ENCODE measurements at regions not wholly inside any gene's neighbourhood (a gene's known extent, or its start where the extent isn't known, plus 50 kb on each side); places are given as distances from the start of the nearest gene placed in this dataset.
A peak's percentile ranks its signal among the peaks of the same experiment; 100 is the strongest.

- no peak overlapping the region for H3K23ac ChIP-seq (ENCODE audit: insufficient read length, low read depth, low read length)
- H3K27me3 Mint-ChIP-seq (ENCODE audit: low read depth), result peaks cover 54% of the 10 kb centered on the region
- no peak overlapping the region for H3K14ac ChIP-seq (ENCODE audit: insufficient read depth, low read length)
- H3K27ac Mint-ChIP-seq, result peak overlapping the region in 1 of 3 experiments; percentile 19; a peak in 1 of 7 replicates
- no peak overlapping the region for H4K5ac ChIP-seq (ENCODE audit: insufficient read length, low read depth, low read length)
- H3K9me3 ChIP-seq (ENCODE audit: control insufficient read depth, low read depth, low read length), result no peaks in the 10 kb centered on the region
- H2AFZ ChIP-seq (ENCODE audit: low read length), result no peak overlapping the region
- H3K4ac ChIP-seq (ENCODE audit: low read depth, low read length), result no peak overlapping the region
- no peaks in the 10 kb centered on the region; the same call in 1 of the 2 replicates for H3K27me3 ChIP-seq (ENCODE audit: insufficient read depth, low read length)
- no peak overlapping the region for H3K4me2 ChIP-seq (ENCODE audit: insufficient read depth, insufficient read length, low read length)
- H3K27ac ChIP-seq (ENCODE audit: insufficient read length, low read depth, low read length), result no peak overlapping the region
- no peak overlapping the region for H3K18ac ChIP-seq (ENCODE audit: insufficient read length, low read depth, low read length)
- no peak overlapping the region for H3K9ac ChIP-seq (ENCODE audit: extremely low read depth, insufficient read length, low read length)
- H3K4me1 Mint-ChIP-seq, result peaks cover 18 to 19% of the 10 kb centered on the region in 2 experiments
- no peak overlapping the region for H3K56ac ChIP-seq (ENCODE audit: insufficient read length, low read depth, low read length)
- H2BK20ac ChIP-seq (ENCODE audit: low read depth, low read length, poor library complexity, severe bottlenecking), result no peak overlapping the region
- no peak overlapping the region for H3T11ph ChIP-seq (ENCODE audit: low read length)
- H3K36me3 Mint-ChIP-seq (ENCODE audit: insufficient read depth in 1 of 3, low read depth in 3 of 3), result no peaks in the 10 kb centered on the region; a peak in 1 of 7 replicates
- no peak overlapping the region for H4K8ac ChIP-seq (replicated peaks; ENCODE audit: insufficient read length, low read depth, low read length)
- no peak overlapping the region for H2BK15ac ChIP-seq (ENCODE audit: low read depth, low read length)
- H3K4me1 ChIP-seq (ENCODE audit: insufficient read depth, low read length), result no peaks in the 10 kb centered on the region
- no peak for TF ChIP-seq CTCF (conservative IDR thresholded peaks at IDR 0.05)
- no peak overlapping the region for H4K91ac ChIP-seq (ENCODE audit: insufficient read length, low read depth, low read length)
- H3K23me2 ChIP-seq (ENCODE audit: insufficient read length, low read depth, low read length, poor library complexity, severe bottlenecking), result peaks cover 3% of the 10 kb centered on the region
- H3K79me1 ChIP-seq (ENCODE audit: insufficient read depth, low read depth, low read length, poor library complexity, severe bottlenecking), result no peaks in the 10 kb centered on the region
- DNase-seq, result no peak
- H3K9me3 Mint-ChIP-seq, result peaks cover 4% of the 10 kb centered on the region in 2 experiments; a peak in 4 of 5 replicates
- no peak overlapping the region for H2BK120ac ChIP-seq (ENCODE audit: low read depth, low read length, poor library complexity, severe bottlenecking)
- no peak overlapping the region for H2BK5ac ChIP-seq (ENCODE audit: insufficient read length, low read length)
- no peak overlapping the region for H2BK12ac ChIP-seq (ENCODE audit: insufficient read length, low read depth, low read length)
- no peak overlapping the region for H2AK5ac ChIP-seq (ENCODE audit: insufficient read length, low read length)
- H3K79me2 ChIP-seq (ENCODE audit: insufficient read depth, low read length), result no peaks in the 10 kb centered on the region
- H4K20me1 ChIP-seq (ENCODE audit: control insufficient read depth, insufficient read depth, insufficient read length), result no peaks in the 10 kb centered on the region
- H3K4me3 Mint-ChIP-seq, result no peak overlapping the region
- no CpG with 5 or more reads among the region's 11 CpGs for WGBS (ENCODE audit: extremely low coverage, insufficient read length, low lambda C conversion rate)
Observed at GRCh38 chr20:58146746-58147140, 81.7 kb downstream of the ANKRD60 start.
